Panc1 (cell line): ENCODE measurements at regions not wholly inside any gene's neighbourhood (a gene's known extent, or its start where the extent isn't known, plus 50 kb on each side); places are given as distances from the start of the nearest gene placed in this dataset.

Experiments
- CTCF ChIP-seq: fragments of 450-650 bp; IDR thresholded peaks from 2 replicates; pipeline ENCODE4 v1.5.1; 2017; ENCODE audit warnings: mild to moderate bottlenecking
- POLR2AphosphoS5 ChIP-seq: IDR thresholded peaks from 2 replicates; pipeline ENCODE4 v1.6.1; 2012; ENCODE audit warnings: mild to moderate bottlenecking, low read depth, low read length, moderate library complexity
- TF ChIP-seq, protein P1 (sequence below), 2 experiments: IDR thresholded peaks; 2 replicates each; pipeline ENCODE4 v1.6.1; 2011 to 2012; ENCODE audit warnings: low read depth in 2 of 2, control low read depth in 1 of 2, low read length in 1 of 2, mild to moderate bottlenecking in 1 of 2, moderate library complexity in 1 of 2; ENCODE audit not compliant: insufficient read depth in 1 of 2

- no peak for TF ChIP-seq CTCF
- TF ChIP-seq POLR2AphosphoS5, result no peak
- TF ChIP-seq, protein P1, sequence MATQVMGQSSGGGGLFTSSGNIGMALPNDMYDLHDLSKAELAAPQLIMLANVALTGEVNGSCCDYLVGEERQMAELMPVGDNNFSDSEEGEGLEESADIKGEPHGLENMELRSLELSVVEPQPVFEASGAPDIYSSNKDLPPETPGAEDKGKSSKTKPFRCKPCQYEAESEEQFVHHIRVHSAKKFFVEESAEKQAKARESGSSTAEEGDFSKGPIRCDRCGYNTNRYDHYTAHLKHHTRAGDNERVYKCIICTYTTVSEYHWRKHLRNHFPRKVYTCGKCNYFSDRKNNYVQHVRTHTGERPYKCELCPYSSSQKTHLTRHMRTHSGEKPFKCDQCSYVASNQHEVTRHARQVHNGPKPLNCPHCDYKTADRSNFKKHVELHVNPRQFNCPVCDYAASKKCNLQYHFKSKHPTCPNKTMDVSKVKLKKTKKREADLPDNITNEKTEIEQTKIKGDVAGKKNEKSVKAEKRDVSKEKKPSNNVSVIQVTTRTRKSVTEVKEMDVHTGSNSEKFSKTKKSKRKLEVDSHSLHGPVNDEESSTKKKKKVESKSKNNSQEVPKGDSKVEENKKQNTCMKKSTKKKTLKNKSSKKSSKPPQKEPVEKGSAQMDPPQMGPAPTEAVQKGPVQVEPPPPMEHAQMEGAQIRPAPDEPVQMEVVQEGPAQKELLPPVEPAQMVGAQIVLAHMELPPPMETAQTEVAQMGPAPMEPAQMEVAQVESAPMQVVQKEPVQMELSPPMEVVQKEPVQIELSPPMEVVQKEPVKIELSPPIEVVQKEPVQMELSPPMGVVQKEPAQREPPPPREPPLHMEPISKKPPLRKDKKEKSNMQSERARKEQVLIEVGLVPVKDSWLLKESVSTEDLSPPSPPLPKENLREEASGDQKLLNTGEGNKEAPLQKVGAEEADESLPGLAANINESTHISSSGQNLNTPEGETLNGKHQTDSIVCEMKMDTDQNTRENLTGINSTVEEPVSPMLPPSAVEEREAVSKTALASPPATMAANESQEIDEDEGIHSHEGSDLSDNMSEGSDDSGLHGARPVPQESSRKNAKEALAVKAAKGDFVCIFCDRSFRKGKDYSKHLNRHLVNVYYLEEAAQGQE (IDR thresholded peaks at IDR 0.05; ENCODE audit: insufficient read depth in 1 of 2, low read depth in 2 of 2, low read length in 1 of 2), result no peak
Measured at GRCh38 chrX:76971393-76972376, 475.5 kb upstream of the FGF16 start.
